CD4-positive, alpha-beta T cell (primary cell): ENCODE measurements at regions not wholly inside any gene's neighbourhood (a gene's known extent, or its start where the extent isn't known, plus 50 kb on each side); places are given as distances from the start of the nearest gene placed in this dataset.

Experiments used
- ATAC-seq: fragments of 200-7000 bp; cut with Tn5 transposase; one replicate; pipeline ENCODE4 v1.10.0; 2022; ENCODE audit warnings: mild to moderate bottlenecking; ENCODE audit not compliant: poor library complexity
- CTCF ChIA-PET: fragments of 350-600 bp; sonication (Branson Sonifier 250); formaldehyde crosslinking; loops from one replicate; lab custom pipeline; 2021; ENCODE audit warnings: antibody characterized with exemption, inconsistent platforms; lab: Charles Lee
- POLR2A ChIA-PET: fragments of 350-600 bp; sonication (Branson Sonifier 250); formaldehyde crosslinking; loops from one replicate; lab custom pipeline; 2021; ENCODE audit warnings: antibody characterized with exemption, inconsistent platforms; lab: Charles Lee
- DNase-seq, 14 experiments: peaks; one replicate each; pipeline ENCODE4 v3.0.0-alpha.2; 2013 to 2020; ENCODE audit warnings: mixed read lengths in 2 of 14
- H3K27ac ChIP-seq, 2 donors: one replicate each; pipeline versions ENCODE4 v1.5.1 to v1.7.0; 2013; ENCODE audit warnings: low read length in 2 of 2, low read depth in 1 of 2, mild to moderate bottlenecking in 1 of 2
- H3K27me3 ChIP-seq, 2 experiments: 1 replicate in 1 of 2; 2 replicates in 1 of 2; pipeline versions ENCODE4 v1.6.1 to v1.7.0; 2013; ENCODE audit warnings: low read length in 2 of 2, control low read depth in 1 of 2, mild to moderate bottlenecking in 1 of 2, moderate library complexity in 1 of 2; ENCODE audit not compliant: insufficient read depth in 2 of 2, control insufficient read depth in 1 of 2
- H3K36me3 ChIP-seq: one replicate; pipeline ENCODE4 v1.6.1; 2013; ENCODE audit warnings: low read length, control low read depth; ENCODE audit not compliant: insufficient read depth
- H3K4me1 ChIP-seq: one replicate; pipeline ENCODE4 v1.6.1; 2013; ENCODE audit warnings: low read length, control low read depth; ENCODE audit not compliant: insufficient read depth
- H3K4me3 ChIP-seq: one replicate; pipeline ENCODE4 v1.5.1; 2013; ENCODE audit warnings: mild to moderate bottlenecking, low read length, moderate library complexity
- H3K9me3 ChIP-seq, 2 experiments: 1 replicate in 1 of 2; 2 replicates in 1 of 2; pipeline versions ENCODE4 v1.6.1 to v1.7.0; 2013; ENCODE audit warnings: low read length in 2 of 2, mild to moderate bottlenecking in 2 of 2, control low read depth in 1 of 2, moderate library complexity in 1 of 2; ENCODE audit not compliant: control insufficient read depth in 1 of 2, insufficient read depth in 1 of 2
- H3K27ac Mint-ChIP-seq: one replicate; pipeline ENCODE4 v1.8.0; 2020; ENCODE audit warnings: mixed read lengths
- H3K27me3 Mint-ChIP-seq: one replicate; pipeline ENCODE4 v1.8.0; 2021; ENCODE audit warnings: mixed read lengths
- H3K36me3 Mint-ChIP-seq: one replicate; pipeline ENCODE4 v1.8.0; 2021; ENCODE audit warnings: low read depth, mixed read lengths
- H3K4me1 Mint-ChIP-seq: one replicate; pipeline ENCODE4 v1.8.0; 2021; ENCODE audit warnings: low read depth, mixed read lengths
- H3K4me3 Mint-ChIP-seq: one replicate; pipeline ENCODE4 v1.8.0; 2020; ENCODE audit warnings: mild to moderate bottlenecking, mixed read lengths
- H3K9me3 Mint-ChIP-seq: one replicate; pipeline ENCODE4 v1.8.0; 2020; ENCODE audit warnings: mixed read lengths
- intact Hi-C, 2 experiments: fragments of 100-400 bp; cut with DNase I in 1 of 2; cut with micrococcal nuclease in 1 of 2; formaldehyde crosslinking; loops; one replicate each; pipeline versions ENCODE4 v1.15.1 to v1.9.0; 2023 to 2025; cut with DNase I, micrococcal nuclease
- TF ChIP-seq, protein P1 (sequence below): fragments of 200-600 bp; IDR thresholded peaks from one replicate; pipeline ENCODE4 v1.8.0; 2022; ENCODE audit warnings: antibody characterized with exemption, mild to moderate bottlenecking

DNA sequence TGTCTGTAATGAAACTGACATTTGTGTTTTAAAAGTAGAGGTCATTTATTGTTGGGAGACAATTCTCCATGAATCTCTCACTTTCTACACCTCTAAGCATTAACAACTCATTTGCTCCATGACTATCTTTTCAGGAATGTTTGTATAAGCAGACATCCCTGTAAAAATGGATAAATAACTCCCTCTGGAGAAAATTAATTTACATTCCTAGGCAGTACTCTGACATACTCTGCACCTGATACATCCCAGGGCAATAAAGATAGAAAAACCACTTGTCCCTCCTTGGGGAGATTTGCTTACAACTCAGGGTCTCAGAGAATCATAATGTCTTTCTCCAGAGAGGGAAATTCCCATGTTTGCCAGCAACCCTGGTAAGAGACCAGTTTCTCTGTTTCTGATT is 1037.7 kb upstream of the SLC39A10 start:
- no peaks in the 10 kb centered on the region for H3K27me3 Mint-ChIP-seq
- H3K4me3 Mint-ChIP-seq, result no peak overlapping the region
- ChIA-PET CTCF (no interaction called here), POLR2A (no interaction called here)
- Histone ChIP-seq H3K27me3 (no peaks in the 10 kb centered on the region), H3K9me3 (no peaks in the 10 kb centered on the region), H3K36me3 (no peaks in the 10 kb centered on the region), H3K4me1 (no peaks in the 10 kb centered on the region), H3K4me3 (no peak overlapping the region), H3K27ac (no peak overlapping the region)
- no peak overlapping the region for H3K27ac Mint-ChIP-seq
- ATAC-seq (no peak), DNase-seq (no peak)
- no peaks in the 10 kb centered on the region for H3K4me1 Mint-ChIP-seq
- no peaks in the 10 kb centered on the region for H3K36me3 Mint-ChIP-seq
- H3K9me3 Mint-ChIP-seq, result no peaks in the 10 kb centered on the region
- TF ChIP-seq, protein P1, sequence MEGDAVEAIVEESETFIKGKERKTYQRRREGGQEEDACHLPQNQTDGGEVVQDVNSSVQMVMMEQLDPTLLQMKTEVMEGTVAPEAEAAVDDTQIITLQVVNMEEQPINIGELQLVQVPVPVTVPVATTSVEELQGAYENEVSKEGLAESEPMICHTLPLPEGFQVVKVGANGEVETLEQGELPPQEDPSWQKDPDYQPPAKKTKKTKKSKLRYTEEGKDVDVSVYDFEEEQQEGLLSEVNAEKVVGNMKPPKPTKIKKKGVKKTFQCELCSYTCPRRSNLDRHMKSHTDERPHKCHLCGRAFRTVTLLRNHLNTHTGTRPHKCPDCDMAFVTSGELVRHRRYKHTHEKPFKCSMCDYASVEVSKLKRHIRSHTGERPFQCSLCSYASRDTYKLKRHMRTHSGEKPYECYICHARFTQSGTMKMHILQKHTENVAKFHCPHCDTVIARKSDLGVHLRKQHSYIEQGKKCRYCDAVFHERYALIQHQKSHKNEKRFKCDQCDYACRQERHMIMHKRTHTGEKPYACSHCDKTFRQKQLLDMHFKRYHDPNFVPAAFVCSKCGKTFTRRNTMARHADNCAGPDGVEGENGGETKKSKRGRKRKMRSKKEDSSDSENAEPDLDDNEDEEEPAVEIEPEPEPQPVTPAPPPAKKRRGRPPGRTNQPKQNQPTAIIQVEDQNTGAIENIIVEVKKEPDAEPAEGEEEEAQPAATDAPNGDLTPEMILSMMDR, result no peak
- intact Hi-C loops, result no loop called here

GRCh38 chr2:194618432-194618831 is 1038.6 kb upstream of the SLC39A10 start:
- intact Hi-C loops, result no loop called here
- ATAC-seq, result no peak
- DNase-seq, result no peak
- H3K4me3 Mint-ChIP-seq, result no peak overlapping the region
- no peaks in the 10 kb centered on the region for H3K36me3 Mint-ChIP-seq
- H3K27me3 Mint-ChIP-seq, result no peaks in the 10 kb centered on the region
- H3K27me3 ChIP-seq, result no peaks in the 10 kb centered on the region
- TF ChIP-seq, protein P1, result no peak
- no peak overlapping the region for H3K27ac ChIP-seq
- no peaks in the 10 kb centered on the region for H3K9me3 Mint-ChIP-seq
- no peaks in the 10 kb centered on the region for H3K36me3 ChIP-seq
- ChIA-PET CTCF (no interaction called here), POLR2A (interaction anchor here (0.5 to 0.8 kb wide), 3 partner anchors 17 to 623 kb away, joined by 3 read pairs; no protein-coding TSS in a partner anchor)
- no peak overlapping the region for H3K4me3 ChIP-seq
- H3K27ac Mint-ChIP-seq, result no peak overlapping the region
- no peaks in the 10 kb centered on the region for H3K9me3 ChIP-seq
- H3K4me1 ChIP-seq, result no peaks in the 10 kb centered on the region
- H3K4me1 Mint-ChIP-seq, result no peaks in the 10 kb centered on the region

- H3K27ac Mint-ChIP-seq, result no peak overlapping the region
- no peak overlapping the region for H3K4me3 ChIP-seq
- no peaks in the 10 kb centered on the region for H3K27me3 Mint-ChIP-seq
- POLR2A ChIA-PET, result no interaction called here
- no peak for DNase-seq
- intact Hi-C loops, result no loop called here
- H3K4me1 ChIP-seq, result no peaks in the 10 kb centered on the region
- H3K36me3 Mint-ChIP-seq, result no peaks in the 10 kb centered on the region
- no peak for ATAC-seq
- no peak overlapping the region for H3K27ac ChIP-seq
- TF ChIP-seq, protein P1, result no peak
- CTCF ChIA-PET, result no interaction called here
- no peaks in the 10 kb centered on the region for H3K9me3 ChIP-seq
- H3K4me1 Mint-ChIP-seq, result no peaks in the 10 kb centered on the region
- no peaks in the 10 kb centered on the region for H3K9me3 Mint-ChIP-seq
- no peaks in the 10 kb centered on the region for H3K27me3 ChIP-seq
- no peak overlapping the region for H3K4me3 Mint-ChIP-seq
- no peaks in the 10 kb centered on the region for H3K36me3 ChIP-seq
Observed at GRCh38 chr2:194616334-194616733, 1040.7 kb upstream of the SLC39A10 start.
